WERI-Rb-1 (cell line): ENCODE measurements at regions not wholly inside any gene's neighbourhood (a gene's known extent, or its start where the extent isn't known, plus 50 kb on each side); places are given as distances from the start of the nearest gene placed in this dataset.

ENCODE experiments used
- DNase-seq: peaks from one replicate; pipeline ENCODE4 v3.0.0-alpha.2; 2020
- H3K27ac ChIP-seq: fragments of 250-450 bp; sonication (Bioruptor Pico); 2 replicates; pipeline ENCODE4 v1.5.1; 2020; ENCODE audit warnings: mild to moderate bottlenecking, moderate library complexity
- H3K27me3 ChIP-seq: fragments of 250-450 bp; sonication (Bioruptor Pico); 2 replicates; pipeline ENCODE4 v1.5.1; 2021; ENCODE audit warnings: mild to moderate bottlenecking, low read depth, moderate library complexity; ENCODE audit not compliant: insufficient read depth, severe bottlenecking
- H3K36me3 ChIP-seq: fragments of 250-450 bp; sonication (Bioruptor Pico); 2 replicates; pipeline ENCODE4 v1.5.1; 2020; ENCODE audit warnings: mild to moderate bottlenecking, moderate library complexity
- H3K4me3 ChIP-seq: 2 replicates; pipeline ENCODE4 v1.5.1; 2011; ENCODE audit warnings: low read depth, mild to moderate bottlenecking, control low read depth, low read length
- H3K9me3 ChIP-seq: fragments of 250-450 bp; sonication (Bioruptor Pico); 2 replicates; pipeline ENCODE4 v1.5.1; 2021; ENCODE audit warnings: mild to moderate bottlenecking, moderate library complexity; ENCODE audit not compliant: severe bottlenecking
- CTCF ChIP-seq: IDR thresholded peaks from 2 replicates; pipeline ENCODE4 v1.5.1; 2011; ENCODE audit warnings: low read depth, mild to moderate bottlenecking, control low read depth, inconsistent platforms, low read length

- H3K36me3 ChIP-seq, result no peaks in the 10 kb centered on the region
- H3K9me3 ChIP-seq, result no peaks in the 10 kb centered on the region
- no peak for DNase-seq
- H3K27ac ChIP-seq, result no peak overlapping the region
- no peaks in the 10 kb centered on the region for H3K27me3 ChIP-seq
- TF ChIP-seq CTCF, result no peak
- no peak overlapping the region for H3K4me3 ChIP-seq
Measured at GRCh38 chr10:10223131-10223530, 794.5 kb upstream of the CELF2 start.

- no peak for DNase-seq
- Histone ChIP-seq H3K4me3 (no peak overlapping the region), H3K27ac (no peak overlapping the region), H3K36me3 (no peaks in the 10 kb centered on the region), H3K27me3 (no peaks in the 10 kb centered on the region), H3K9me3 (no peaks in the 10 kb centered on the region)
- no peak for TF ChIP-seq CTCF
Measured at GRCh38 chr10:10225136-10225676, 792.5 kb upstream of the CELF2 start.

- Histone ChIP-seq H3K4me3 (no peak overlapping the region), H3K27ac (no peak overlapping the region), H3K27me3 (no peaks in the 10 kb centered on the region), H3K36me3 (no peaks in the 10 kb centered on the region), H3K9me3 (no peaks in the 10 kb centered on the region)
- DNase-seq, result no peak
- no peak for TF ChIP-seq CTCF
Measured at GRCh38 chr10:10233229-10233628, 784.4 kb upstream of the CELF2 start.

GRCh38 chr10:10235003-10235402 is 782.7 kb upstream of the CELF2 start:
- Histone ChIP-seq H3K27me3 (no peaks in the 10 kb centered on the region), H3K4me3 (no peak overlapping the region), H3K9me3 (no peaks in the 10 kb centered on the region), H3K36me3 (no peaks in the 10 kb centered on the region), H3K27ac (no peak overlapping the region)
- no peak for DNase-seq
- TF ChIP-seq CTCF, result no peak

GRCh38 chr10:10247585-10247984 is 770.1 kb upstream of the CELF2 start:
- Histone ChIP-seq H3K4me3 (no peak overlapping the region), H3K27ac (no peak overlapping the region), H3K9me3 (no peaks in the 10 kb centered on the region), H3K36me3 (no peaks in the 10 kb centered on the region), H3K27me3 (no peaks in the 10 kb centered on the region)
- DNase-seq, result no peak
- TF ChIP-seq CTCF, result no peak

GRCh38 chr10:10256860-10257259 is 760.8 kb upstream of the CELF2 start:
- Histone ChIP-seq H3K9me3 (no peaks in the 10 kb centered on the region), H3K36me3 (no peaks in the 10 kb centered on the region), H3K27me3 (no peaks in the 10 kb centered on the region), H3K4me3 (no peak overlapping the region), H3K27ac (no peak overlapping the region)
- no peak for TF ChIP-seq CTCF
- DNase-seq, result no peak
